Testis (tissue), 2 donors: ENCODE measurements at regions not wholly inside any gene's neighbourhood (a gene's known extent, or its start where the extent isn't known, plus 50 kb on each side); places are given as distances from the start of the nearest gene placed in this dataset.

Experiments used
- DNase-seq: peaks from one replicate; pipeline ENCODE4 v3.0.0-alpha.2; 2019
- H3K27ac ChIP-seq, 2 donors: fragments of 200-600 bp; sonication (generic); one replicate each; pipeline ENCODE4 v1.5.1; 2019
- H3K27me3 ChIP-seq: fragments of 200-600 bp; sonication (generic); one replicate; pipeline ENCODE4 v1.5.1; 2019
- H3K36me3 ChIP-seq: fragments of 200-600 bp; sonication (generic); one replicate; pipeline ENCODE4 v1.5.1; 2017; ENCODE audit warnings: low read depth; ENCODE audit errors: missing control alignments
- H3K4me1 ChIP-seq: fragments of 200-600 bp; sonication (generic); one replicate; pipeline ENCODE4 v1.5.1; 2019
- H3K4me3 ChIP-seq, 2 donors: fragments of 200-600 bp; sonication (generic); one replicate each; pipeline ENCODE4 v1.5.1; 2017 to 2019
- H3K9me3 ChIP-seq: fragments of 200-600 bp; sonication (generic); one replicate; pipeline ENCODE4 v1.5.1; 2017
- CTCF ChIP-seq, 3 experiments: fragments of 450-650 bp in 2 of 3; fragments of 200-600 bp in 1 of 3; sonication (generic) in 1 of 3; IDR thresholded peaks; one replicate each; pipeline ENCODE4 v1.5.1; 2016 to 2019; ENCODE audit warnings: antibody characterized with exemption in 3 of 3, mild to moderate bottlenecking in 2 of 3, moderate library complexity in 1 of 3
- POLR2A ChIP-seq: fragments of 450-650 bp; IDR thresholded peaks from one replicate; pipeline ENCODE4 v1.6.1; 2017; ENCODE audit warnings: antibody characterized with exemption, mild to moderate bottlenecking, moderate library complexity
- WGBS, 2 donors: methylation state at CpG; one replicate each; pipeline ENCODE4 v1.1.5; 2018; 5-methylcytosine and 5-hydroxymethylcytosine counted together
- intact Hi-C: fragments of 100-400 bp; cut with DNase I; formaldehyde crosslinking; loops from one replicate; pipeline ENCODE4 v1.15.1; 2023; ENCODE audit warnings: low total_unique reads

GRCh38 chr17:15000661-15001060, 264.5 kb downstream of the PMP22 start:
- Histone ChIP-seq H3K4me1 (no peaks in the 10 kb centered on the region), H3K27me3 (no peaks in the 10 kb centered on the region), H3K36me3 (no peaks in the 10 kb centered on the region), H3K27ac (no peak overlapping the region), H3K4me3 (no peak overlapping the region), H3K9me3 (no peaks in the 10 kb centered on the region)
- TF ChIP-seq CTCF (IDR thresholded peaks at IDR 0.05) (no peak), POLR2A (no peak)
- intact Hi-C loops: no loop called here
- DNase-seq: no peak

- intact Hi-C loops: no loop called here
- no peaks in the 10 kb centered on the region for H3K27me3 ChIP-seq
- no peaks in the 10 kb centered on the region for H3K4me1 ChIP-seq
- DNase-seq: no peak
- H3K9me3 ChIP-seq: no peaks in the 10 kb centered on the region
- WGBS, 2 donors: 89 to 92% methylated on average over 2 of the region's 2 CpGs
- H3K4me3 ChIP-seq: no peak overlapping the region
- no peak overlapping the region for H3K27ac ChIP-seq
- TF ChIP-seq POLR2A (no peak), CTCF (IDR thresholded peaks at IDR 0.05) (no peak)
- no peaks in the 10 kb centered on the region for H3K36me3 ChIP-seq
Measured at GRCh38 chr17:14997290-14997689, 267.8 kb downstream of the PMP22 start.

- Histone ChIP-seq H3K27ac (no peak overlapping the region), H3K27me3 (no peaks in the 10 kb centered on the region), H3K36me3 (no peaks in the 10 kb centered on the region), H3K4me1 (no peaks in the 10 kb centered on the region), H3K9me3 (no peaks in the 10 kb centered on the region), H3K4me3 (no peak overlapping the region)
- TF ChIP-seq CTCF (IDR thresholded peaks at IDR 0.05) (no peak), POLR2A (no peak)
- 80 to 85% methylated on average over 4 of the region's 4 CpGs for WGBS, 2 donors
- intact Hi-C loops: no loop called here
- DNase-seq: no peak
Measured at GRCh38 chr17:14986127-14986526, 279.0 kb downstream of the PMP22 start.

GRCh38 chr17:14972844-14973243, 292.3 kb downstream of the PMP22 start:
- no peaks in the 10 kb centered on the region for H3K4me1 ChIP-seq
- DNase-seq: no peak
- H3K36me3 ChIP-seq: no peaks in the 10 kb centered on the region
- TF ChIP-seq POLR2A (no peak), CTCF (IDR thresholded peaks at IDR 0.05) (no peak)
- H3K4me3 ChIP-seq: no peak overlapping the region
- H3K9me3 ChIP-seq: no peaks in the 10 kb centered on the region
- H3K27me3 ChIP-seq: no peaks in the 10 kb centered on the region
- intact Hi-C loops: no loop called here
- no peak overlapping the region for H3K27ac ChIP-seq
- WGBS, 2 donors: 79 to 95% methylated on average over 2 of the region's 2 CpGs

GRCh38 chr17:14971054-14971453, 294.1 kb downstream of the PMP22 start:
- Histone ChIP-seq H3K9me3 (no peaks in the 10 kb centered on the region), H3K36me3 (no peaks in the 10 kb centered on the region), H3K27ac (no peak overlapping the region), H3K27me3 (no peaks in the 10 kb centered on the region), H3K4me3 (no peak overlapping the region), H3K4me1 (no peaks in the 10 kb centered on the region)
- no peak for DNase-seq
- no peak for TF ChIP-seq CTCF (IDR thresholded peaks at IDR 0.05)
- no peak for TF ChIP-seq POLR2A
- intact Hi-C loops: no loop called here
